CD4-positive, alpha-beta T cell treated with Interleukin-17A for 1 hour (primary cell): ENCODE measurements at regions not wholly inside any gene's neighbourhood (a gene's known extent, or its start where the extent isn't known, plus 50 kb on each side); places are given as distances from the start of the nearest gene placed in this dataset.
"Not testable (repeated sequence)": the region's sequence is repeated elsewhere in the genome, so short reads cannot be mapped to it uniquely, and the experiment has no call there.

Experiments used
- DNase-seq: peaks from one replicate; pipeline ENCODE4 v3.0.0-alpha.2; 2020

DNA sequence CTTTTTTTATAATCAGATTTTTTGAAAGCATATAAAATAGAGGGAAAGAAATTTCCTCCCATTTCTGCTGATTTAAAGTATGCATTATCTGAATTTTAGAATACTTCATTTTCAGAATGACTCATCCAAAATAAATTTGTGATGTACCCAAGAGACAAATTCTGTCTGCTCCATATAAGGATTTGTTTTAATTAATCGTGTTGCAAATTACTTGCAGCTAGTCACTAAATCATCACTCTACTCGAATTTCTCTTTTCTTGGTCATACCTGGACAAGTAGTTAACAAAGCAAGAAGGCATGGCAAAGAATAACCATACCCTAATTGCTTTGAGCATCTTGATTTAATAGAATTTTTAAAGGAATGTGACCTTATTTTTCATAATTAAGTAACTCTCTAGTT lies 284.1 kb upstream of the GRAMD2B start:
- DNase-seq: no peak

GRCh38 chr5:126139773-126140172 lies 283.4 kb upstream of the GRAMD2B start:
- DNase-seq: no peak

DNA sequence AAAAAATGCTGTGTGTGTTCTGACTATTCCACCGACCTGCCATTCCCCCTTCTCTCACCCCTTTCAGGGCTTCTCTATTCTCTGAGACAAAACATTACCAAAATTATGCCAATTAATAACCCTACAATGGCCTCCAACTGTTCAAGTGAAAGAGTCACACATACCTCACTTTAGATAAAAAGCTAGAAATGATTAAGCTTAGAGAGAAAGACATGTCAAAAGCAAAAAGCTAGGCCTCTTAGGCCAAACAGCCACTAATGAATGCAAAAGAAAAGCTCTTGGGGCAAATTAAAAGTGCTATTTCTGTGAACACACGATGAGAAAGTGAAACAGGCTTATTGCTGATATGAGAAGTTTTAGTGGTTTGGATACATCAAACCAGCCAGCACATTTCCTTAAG lies 279.6 kb upstream of the GRAMD2B start:
- DNase-seq: no peak

DNA sequence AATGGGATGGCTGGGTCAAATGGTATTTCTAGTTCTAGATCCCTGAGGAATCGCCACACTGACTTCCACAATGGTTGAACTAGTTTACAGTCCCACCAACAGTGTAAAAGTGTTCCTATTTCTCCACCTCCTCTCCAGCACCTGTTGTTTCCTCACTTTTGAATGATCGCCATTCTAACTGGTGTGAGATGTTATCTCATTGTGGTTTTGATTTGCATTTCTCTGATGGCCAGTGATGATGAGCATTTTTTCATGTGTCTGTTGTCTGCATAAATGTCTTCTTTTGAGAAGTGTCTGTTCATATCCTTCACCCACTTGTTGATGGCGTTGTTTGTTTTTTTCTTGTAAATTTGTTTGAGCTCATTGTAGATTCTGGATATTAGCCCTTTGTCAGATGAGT lies 272.9 kb upstream of the GRAMD2B start:
- not testable (repeated sequence) for DNase-seq

- DNase-seq: not testable (repeated sequence)
Measured at GRCh38 chr5:126155298-126155697, 267.9 kb upstream of the GRAMD2B start.

DNA sequence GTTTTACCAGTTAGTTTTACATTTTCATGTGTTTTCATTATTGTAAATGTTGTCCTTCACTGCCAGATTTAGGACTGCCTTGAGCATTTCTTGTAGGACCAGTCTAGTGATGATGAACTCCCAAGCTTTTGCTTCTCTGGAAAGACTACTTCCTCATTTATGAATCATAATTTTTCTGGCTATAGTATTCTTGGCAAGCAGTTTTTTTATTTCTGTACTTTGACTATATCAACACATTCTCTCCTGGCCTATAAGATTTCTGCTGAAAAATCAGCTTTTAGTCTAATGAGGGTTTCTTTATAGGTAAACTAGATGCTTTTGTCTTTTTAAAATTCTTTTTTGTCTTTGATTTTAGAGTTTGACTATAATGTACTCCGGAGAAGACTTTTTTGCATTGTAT lies 256.8 kb upstream of the GRAMD2B start:
- DNase-seq: no peak

DNA sequence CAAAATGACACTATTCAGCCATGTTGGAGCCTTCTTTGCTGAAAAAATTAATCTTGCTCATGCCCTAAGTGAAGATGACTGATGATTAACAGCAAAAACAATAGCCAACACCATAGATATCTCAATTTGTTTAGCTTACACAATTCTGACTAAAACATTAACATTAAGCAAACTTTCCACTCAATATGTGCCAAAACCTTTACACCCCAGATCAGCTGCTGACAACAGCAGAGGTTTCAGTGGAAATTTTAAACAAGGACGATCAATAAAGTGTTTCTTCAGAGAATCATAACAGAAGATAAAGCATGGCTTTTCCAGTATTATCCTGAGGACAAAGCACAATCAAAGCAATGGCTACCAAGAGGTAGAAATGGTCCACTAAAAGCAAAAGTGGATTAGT lies 254.4 kb upstream of the GRAMD2B start:
- DNase-seq: no peak

- no peak for DNase-seq
Measured at GRCh38 chr5:126171916-126172315, 251.3 kb upstream of the GRAMD2B start.

GRCh38 chr5:126172812-126173211 lies 250.4 kb upstream of the GRAMD2B start:
- no peak for DNase-seq

DNA sequence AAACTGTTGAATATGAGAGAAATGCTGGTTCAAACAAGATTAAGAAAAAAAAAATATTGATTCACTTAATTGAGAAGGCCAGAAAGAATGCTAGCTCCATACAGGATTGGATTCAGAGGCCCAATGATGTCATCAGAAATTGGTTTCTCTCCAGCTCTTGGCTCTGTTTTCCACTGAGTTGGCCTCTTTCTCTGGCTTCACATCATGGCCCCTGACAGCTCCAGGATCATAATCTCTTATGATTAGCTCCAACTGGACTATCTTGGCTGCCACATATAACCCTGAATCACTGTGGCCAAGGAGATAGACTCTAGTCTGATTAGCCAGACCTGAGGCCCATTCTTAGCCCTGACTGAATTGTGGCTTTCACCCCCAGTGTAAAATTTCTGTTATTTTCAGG lies 244.7 kb upstream of the GRAMD2B start:
- no peak for DNase-seq

DNA sequence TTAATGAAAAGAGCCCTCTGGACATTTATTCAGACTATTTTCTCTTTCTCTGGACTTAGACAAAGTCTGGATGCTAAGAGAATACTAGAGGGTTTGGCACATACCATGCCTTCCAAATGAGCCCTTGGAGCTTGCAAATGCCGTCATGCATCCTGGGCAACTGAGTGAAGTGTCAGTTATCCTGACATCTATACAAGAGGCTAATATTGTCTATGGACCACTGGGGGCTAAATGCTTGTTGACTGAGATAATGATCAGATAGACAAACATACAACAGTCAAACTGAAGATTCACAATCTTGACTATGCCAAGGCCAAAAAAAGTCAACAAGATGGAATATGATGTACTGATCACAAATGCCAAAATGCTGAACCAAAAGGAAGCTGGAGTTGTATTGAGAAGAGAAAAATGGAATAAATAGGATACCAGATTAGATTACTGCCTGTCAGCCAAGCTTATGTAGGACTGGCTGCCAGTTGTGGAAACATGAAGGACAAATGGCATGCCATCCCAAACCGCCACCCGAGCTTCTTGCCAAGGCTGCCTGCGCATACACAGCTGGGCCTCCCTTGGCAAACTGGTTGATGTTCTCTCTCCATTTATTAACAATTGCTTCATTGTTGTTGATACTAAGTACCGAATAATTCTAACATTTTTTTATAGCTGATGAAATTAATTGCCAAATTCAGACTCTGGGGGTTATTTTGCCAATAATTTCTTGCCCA lies 240.1 kb upstream of the GRAMD2B start:
- DNase-seq: no peak

DNA sequence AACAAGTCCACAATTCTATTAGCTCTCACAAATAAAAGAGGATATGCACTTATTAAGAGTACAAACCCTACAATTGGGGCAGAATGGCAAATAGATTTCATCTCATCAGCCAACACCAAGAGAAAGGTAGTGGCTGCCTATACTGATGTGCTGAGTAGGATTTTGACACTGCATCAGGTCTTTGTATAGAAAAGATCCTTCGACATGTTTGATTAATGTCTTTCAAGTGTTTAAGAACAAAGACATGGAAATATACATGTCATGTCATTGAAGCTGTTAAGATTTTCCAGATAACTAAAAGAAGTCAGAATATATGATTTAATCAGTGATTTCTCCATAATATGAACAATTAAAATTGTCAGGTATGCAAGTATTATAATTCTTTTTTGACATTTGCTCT lies 238.7 kb upstream of the GRAMD2B start:
- no peak for DNase-seq

- DNase-seq: no peak
Measured at GRCh38 chr5:126186210-126186609, 237.0 kb upstream of the GRAMD2B start.

DNA sequence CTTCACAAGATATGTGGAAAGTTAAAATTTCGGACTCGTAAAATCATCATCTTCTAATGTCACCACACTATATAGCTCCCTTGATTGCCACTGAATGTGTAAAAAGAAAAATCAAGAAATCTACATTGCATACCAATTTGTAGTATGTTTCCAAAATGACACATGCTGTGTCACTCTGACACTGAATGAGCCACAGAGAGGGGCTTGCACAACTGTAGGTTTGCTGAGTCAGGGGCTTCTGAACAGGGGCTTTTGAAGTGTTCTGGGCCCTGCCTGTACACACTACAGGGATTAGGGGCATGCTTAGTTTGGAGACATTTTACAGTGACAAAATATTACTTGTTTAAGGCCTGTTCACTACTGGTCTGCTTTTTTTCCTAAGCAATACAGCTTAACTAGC lies 234.4 kb upstream of the GRAMD2B start:
- no peak for DNase-seq

GRCh38 chr5:126189231-126189630 lies 234.0 kb upstream of the GRAMD2B start:
- no peak for DNase-seq

- DNase-seq: no peak
Measured at GRCh38 chr5:126189862-126190261, 233.3 kb upstream of the GRAMD2B start.

GRCh38 chr5:126192226-126192625 lies 231.0 kb upstream of the GRAMD2B start:
- no peak for DNase-seq

DNA sequence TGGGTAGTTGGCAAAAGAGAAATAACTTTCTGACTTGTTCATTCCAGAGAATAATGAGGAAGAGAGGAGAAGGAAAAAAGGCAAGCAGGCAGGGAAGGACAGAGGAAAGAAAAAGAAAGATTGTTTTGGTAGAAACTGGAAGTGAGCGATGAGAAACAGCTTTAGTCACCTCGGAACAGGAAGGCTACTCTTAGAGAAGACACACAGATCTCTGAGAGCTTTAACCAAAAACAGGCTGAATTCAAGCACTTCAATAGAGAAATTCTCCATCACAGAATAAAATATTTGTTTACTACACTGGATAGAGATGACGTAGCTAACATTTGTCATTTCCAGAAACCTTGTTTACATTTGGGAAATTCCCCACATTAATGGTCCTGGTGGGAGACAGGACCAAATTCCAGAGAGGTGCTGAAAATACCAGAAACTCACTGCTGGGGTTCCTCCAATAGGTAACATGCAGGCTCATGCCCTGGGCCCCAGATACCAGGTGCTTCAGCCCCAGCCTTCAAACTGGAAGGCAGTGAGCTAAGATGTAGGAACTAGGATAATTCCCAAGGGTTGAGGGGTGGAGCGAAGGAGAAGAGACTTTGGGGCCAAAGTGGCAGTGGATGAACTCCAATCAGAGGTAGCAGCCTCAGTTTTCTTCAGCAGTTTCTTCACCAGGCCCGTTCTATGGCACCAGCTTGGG lies 227.7 kb upstream of the GRAMD2B start:
- no peak for DNase-seq

DNA sequence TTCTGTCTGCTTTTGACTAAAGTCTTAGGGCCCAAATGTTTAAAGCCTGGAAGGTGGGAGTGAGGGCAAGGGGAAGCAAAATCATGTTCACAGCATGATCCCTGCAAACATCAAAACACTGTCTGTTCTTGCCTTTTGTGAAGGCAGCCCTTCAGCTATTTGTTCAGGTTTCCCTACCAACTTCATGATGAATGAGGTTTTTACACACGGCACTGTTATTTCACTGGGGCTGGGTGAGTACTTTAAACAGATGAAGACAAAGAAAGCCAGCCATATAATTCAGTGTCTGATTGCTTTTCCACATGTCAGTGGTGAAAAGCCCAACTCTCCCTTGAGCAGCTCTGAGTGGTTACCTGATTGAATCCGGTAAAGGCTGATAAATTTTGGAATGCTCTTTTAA lies 224.7 kb upstream of the GRAMD2B start:
- DNase-seq: no peak

GRCh38 chr5:126199467-126199866 lies 223.7 kb upstream of the GRAMD2B start:
- DNase-seq: no peak

- no peak for DNase-seq
Measured at GRCh38 chr5:126208691-126209090, 214.5 kb upstream of the GRAMD2B start.

DNA sequence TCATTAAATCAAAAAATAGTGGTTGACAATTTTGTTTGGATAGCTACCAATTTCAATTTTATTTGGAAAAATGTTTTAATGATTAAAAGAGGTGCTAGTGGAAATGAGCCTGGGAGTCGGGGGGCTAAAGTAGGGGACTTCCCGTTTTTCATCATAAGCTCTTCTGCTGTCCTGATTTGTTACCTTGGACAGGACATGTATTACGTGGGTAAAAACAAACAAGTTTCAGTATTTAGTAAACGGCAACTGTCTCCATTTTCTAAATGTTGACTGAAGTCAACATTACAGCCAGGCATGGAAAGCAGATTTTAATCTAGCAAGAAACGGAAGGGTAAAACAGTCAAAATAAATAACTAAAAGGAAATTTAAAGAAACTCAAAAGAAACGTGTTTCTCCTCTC lies 212.3 kb upstream of the GRAMD2B start:
- DNase-seq: no peak

- DNase-seq: no peak
Measured at GRCh38 chr5:126219616-126220015, 203.6 kb upstream of the GRAMD2B start.

- no peak for DNase-seq
Measured at GRCh38 chr5:126220725-126221124, 202.5 kb upstream of the GRAMD2B start.

- no peak for DNase-seq
Measured at GRCh38 chr5:126228934-126229333, 194.3 kb upstream of the GRAMD2B start.
